ENCODE measurements at regions not wholly inside any gene's neighbourhood (a gene's known extent, or its start where the extent isn't known, plus 50 kb on each side); places are given as distances from the start of the nearest gene placed in this dataset.
"Not testable (repeated sequence)": the region's sequence is repeated elsewhere in the genome, so short reads cannot be mapped to it uniquely, and the experiment has no call there.

DNA sequence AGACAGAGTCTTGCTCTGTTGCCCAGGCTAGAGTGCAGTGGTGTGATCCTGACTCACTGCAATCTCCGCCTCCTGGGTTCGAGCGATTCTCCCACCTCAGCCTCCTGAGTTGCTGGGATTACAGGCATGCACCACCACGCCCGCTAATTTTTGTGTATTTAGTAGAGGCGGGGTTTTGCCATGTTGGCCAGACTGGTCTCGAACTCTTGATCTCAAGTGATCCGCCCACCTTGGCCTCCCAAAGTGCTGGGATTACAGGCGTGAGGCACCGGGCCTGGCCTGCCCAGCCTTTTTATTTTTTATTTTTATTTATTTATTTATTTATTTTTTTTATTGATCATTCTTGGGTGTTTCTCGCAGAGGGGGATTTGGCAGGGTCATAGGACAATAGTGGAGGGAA lies 98.6 kb upstream of the HS6ST1 start:
- TF ChIP-seq, protein P1, sequence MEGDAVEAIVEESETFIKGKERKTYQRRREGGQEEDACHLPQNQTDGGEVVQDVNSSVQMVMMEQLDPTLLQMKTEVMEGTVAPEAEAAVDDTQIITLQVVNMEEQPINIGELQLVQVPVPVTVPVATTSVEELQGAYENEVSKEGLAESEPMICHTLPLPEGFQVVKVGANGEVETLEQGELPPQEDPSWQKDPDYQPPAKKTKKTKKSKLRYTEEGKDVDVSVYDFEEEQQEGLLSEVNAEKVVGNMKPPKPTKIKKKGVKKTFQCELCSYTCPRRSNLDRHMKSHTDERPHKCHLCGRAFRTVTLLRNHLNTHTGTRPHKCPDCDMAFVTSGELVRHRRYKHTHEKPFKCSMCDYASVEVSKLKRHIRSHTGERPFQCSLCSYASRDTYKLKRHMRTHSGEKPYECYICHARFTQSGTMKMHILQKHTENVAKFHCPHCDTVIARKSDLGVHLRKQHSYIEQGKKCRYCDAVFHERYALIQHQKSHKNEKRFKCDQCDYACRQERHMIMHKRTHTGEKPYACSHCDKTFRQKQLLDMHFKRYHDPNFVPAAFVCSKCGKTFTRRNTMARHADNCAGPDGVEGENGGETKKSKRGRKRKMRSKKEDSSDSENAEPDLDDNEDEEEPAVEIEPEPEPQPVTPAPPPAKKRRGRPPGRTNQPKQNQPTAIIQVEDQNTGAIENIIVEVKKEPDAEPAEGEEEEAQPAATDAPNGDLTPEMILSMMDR (IDR thresholded peaks at IDR 0.05; ENCODE audit: poor library complexity): not testable (repeated sequence)
- not testable (repeated sequence) for TF ChIP-seq EZH2 (IDR thresholded peaks at IDR 0.05; ENCODE audit: borderline replicate concordance); EZH2phosphoT487 (IDR thresholded peaks at IDR 0.05; ENCODE audit: low read depth, severe bottlenecking, unreplicated experiment)
